HG03159 (cell line): ENCODE measurements at regions not wholly inside any gene's neighbourhood (a gene's known extent, or its start where the extent isn't known, plus 50 kb on each side); places are given as distances from the start of the nearest gene placed in this dataset.
"Not testable (repeated sequence)": the region's sequence is repeated elsewhere in the genome, so short reads cannot be mapped to it uniquely, and the experiment has no call there.

Experiments
- ATAC-seq: cut with Tn5 transposase; IDR thresholded peaks from one replicate; pipeline ENCODE4 v1.9.1; 2021; ENCODE audit warnings: mild to moderate bottlenecking, moderate library complexity; ENCODE audit not compliant: unreplicated experiment

DNA sequence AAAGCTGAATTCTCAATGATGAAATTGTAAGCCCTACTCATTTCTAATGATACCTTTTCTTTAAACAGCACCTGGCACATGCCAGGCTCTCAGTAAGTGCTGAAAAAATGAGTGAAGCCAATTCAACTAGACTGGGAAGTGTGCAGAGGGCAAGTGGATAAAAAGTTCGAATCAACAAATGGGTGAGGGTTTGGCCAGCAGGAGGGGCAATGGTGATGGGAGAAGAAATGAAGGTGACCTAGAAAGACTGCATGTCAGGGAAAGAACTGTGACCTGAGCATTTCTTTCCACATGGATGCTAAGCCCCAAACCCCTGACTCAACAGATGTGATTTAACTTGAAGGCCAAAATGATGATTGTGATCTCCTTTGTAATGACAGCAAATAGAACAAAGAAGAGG, 54.6 kb downstream of the DKK1 start:
- ATAC-seq = no peak

DNA sequence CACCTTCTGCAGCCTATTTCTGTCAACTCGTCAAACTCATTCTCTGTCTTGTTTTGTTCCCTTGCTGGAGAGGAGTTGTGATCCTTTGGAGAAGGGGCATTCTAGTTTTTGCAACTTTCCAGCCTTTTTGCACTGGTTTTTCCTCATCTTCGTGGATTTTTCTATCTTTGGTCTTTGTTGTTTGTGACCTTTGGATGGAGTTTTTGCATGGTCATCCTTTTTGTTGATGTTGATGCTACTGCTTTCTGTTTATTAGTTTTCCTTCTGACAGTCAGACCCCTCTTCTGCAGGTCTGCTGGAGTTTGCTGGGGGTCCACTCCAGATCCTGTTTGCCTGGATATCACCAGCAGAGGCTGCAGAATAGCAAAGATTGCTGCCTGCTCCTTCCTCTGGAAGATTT, 60.1 kb downstream of the DKK1 start:
- not testable (repeated sequence) for ATAC-seq

DNA sequence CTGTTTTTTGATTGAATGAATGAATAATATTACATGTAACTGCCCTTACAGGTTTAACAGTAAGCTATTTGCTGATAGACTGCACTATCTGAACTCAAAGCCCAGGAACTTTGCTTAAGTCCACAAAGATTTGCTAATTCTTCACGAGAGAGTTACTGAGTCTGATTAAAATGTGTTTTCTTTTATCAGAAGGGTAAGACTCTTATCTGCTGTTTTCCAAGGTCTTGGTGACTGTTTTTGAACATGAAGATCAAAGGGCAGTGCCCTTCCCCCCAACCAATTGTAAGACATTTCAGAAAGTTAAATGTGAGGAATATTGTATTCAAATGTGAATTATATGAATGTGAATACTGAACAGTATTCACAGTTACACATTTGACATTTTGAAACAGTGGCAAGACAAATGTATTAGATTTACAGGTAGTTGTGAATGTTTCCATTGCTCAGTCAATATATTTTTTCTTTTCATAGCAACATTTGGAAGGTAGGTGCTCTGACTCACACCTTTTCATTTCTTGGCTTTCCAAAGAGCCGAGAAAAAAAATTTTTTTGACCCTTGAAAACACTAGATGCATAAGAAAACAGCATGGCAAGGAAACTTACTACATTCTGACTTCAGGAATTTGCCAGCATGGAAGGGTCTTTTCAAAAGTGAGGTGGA, 62.7 kb downstream of the DKK1 start:
- no peak for ATAC-seq

DNA sequence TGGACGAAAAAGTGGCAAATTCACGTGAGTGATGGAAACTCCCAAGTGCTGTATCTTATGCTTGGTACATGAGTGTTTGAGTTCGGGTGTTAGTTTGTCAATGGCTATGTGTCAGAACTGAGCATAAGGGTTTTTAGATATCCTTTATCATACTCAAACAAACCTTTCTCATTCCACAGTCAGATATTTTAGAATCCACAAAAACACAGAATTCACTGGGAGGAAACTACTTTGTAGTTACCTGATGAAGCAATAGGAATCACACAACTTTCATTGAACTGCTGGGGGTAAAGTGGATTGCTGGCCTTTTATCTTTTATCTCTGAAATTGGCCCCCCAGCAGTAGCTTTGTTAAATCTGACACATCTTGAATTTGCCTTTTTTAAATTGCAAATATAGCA, 64.0 kb downstream of the DKK1 start:
- no peak for ATAC-seq

DNA sequence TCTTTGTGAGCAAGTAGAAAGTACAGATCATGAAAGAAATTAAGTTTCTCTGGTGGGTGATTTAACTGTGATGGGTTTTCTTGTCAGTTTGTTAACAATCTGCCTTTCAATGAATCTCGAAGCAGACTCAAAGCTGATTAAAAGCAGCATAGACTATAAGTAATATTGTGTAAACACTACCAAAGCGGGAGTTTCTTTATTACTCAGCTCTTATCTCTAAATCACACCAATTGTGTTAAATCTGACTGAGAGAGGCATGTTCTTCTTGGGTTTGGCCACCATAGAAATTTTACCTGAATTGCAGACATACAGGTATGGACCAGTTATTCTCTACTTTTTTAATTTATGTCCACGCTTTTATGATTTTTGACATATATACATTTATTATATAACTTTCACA, 65.2 kb downstream of the DKK1 start:
- ATAC-seq = no peak

DNA sequence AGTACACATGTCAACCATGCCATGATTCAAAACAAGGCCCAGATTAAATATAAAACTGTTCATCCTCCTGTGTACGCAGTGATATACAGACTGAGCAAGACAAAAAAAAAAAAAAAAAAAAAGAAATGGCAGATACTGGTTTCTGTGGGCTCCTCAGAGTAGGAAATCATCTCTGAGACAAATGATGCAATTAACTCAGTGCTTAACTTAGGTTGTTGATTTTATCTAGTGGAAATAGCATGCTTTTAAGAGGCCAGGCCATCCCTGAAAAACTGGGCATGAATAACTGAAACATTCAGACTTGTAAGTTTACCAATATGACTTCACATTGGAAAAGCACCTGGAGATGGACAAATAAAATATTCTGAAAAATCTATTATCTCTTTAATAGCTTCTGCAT, 69.0 kb downstream of the DKK1 start:
- ATAC-seq = no peak

DNA sequence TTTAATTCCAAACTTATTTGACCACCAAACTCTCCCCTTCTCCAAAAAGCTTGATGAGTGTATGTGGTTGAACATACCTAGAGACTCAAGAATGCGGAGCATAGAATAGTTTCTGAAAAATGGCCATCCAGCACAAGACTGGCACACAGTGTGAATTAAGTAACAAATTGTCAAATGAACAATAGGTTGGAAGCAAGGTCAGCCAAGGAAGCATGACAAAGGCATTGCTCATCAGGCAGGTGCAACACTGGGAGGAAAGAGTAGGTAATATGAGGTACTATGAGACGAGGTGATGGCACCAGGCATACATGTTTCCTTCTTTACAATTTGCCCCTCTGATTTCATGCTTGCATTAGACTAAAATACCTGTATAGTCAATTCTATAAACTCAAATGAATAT, 73.7 kb downstream of the DKK1 start:
- no peak for ATAC-seq

DNA sequence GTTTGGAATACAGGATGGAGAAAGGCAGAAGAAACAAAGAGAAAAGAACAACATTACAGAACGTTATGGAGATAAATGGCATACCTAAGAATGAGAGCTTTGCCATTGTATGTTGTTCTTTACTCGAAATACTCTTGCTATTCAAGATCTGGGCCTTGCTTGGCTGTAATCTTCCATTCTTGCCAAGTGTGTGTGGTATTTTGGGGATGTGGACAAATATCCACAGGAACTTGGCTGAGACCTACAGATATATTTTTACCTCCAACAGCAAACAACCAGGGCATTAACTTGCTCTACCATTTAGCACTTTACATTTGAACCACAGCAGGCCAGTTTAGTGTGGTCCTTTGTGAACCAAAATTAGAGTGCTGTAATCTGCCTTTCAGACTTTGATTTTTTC, 76.3 kb downstream of the DKK1 start:
- no peak for ATAC-seq

DNA sequence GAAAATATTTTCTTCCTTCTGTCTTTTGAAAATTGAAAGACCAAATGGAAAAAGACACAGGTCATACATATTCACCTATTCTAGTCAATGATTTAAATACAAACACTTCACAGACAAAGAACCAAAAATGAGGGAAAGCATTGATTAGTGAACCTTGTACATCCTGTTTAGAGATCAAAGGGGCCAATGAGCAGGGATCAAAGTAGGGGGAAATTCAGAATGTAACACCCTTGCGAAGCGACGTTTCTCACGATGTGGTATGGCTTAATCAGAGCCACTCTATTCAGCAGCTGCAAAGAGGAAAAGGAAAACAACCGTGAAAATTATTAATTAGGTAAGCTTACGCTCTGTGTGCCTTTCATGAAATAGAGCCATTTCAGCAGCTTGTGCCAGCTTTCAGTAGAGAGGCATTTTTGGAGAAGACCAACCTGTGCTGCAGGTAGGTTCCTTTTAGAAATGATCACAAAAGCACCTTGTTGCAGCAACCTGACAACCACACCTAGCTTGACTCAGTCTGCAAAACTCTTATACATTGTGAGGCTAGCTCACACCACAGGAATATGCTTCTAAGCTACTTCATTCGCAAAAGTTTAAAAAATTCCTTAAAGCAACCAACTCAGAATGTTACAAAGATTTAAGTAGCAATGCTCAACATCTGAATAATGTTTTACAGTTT, 78.0 kb downstream of the DKK1 start:
- no peak for ATAC-seq

DNA sequence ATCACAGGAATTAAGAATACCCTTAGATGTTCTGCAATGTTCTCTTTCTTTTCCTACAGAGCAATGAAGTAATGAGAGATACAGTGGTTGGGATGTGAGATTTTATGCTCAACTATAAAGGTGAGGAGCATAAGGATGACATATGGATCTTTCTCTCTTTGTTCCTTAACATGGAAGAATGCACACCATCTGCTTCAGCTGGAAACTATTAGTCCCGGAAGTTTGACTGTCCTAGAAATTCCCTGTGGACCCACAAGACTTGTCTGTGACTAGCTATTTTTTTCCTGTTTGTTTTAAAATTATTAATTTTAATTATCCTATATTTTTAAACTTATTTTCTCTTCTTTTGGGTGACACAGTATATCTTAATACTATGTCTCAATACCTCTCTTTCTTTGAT, 80.2 kb downstream of the DKK1 start:
- ATAC-seq = no peak

DNA sequence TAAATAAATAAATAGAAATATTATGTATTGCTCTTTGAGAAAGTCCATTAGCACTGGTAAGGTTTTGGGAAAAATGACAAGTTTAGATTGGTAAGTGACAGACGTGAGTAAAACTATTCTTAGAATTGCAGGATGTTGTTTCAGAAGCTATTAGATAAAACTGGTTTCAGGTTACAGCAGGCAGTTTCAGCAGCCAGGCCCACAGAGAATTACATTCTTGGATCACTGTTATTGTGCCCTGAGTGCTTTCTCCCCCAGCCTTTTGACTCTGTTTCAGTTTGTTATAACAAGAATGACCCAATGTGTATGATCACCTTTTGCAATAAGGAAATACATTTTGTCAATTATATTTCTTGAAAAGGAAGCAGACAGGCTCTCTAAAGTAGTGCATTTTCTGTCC, 86.5 kb downstream of the DKK1 start:
- no peak for ATAC-seq

DNA sequence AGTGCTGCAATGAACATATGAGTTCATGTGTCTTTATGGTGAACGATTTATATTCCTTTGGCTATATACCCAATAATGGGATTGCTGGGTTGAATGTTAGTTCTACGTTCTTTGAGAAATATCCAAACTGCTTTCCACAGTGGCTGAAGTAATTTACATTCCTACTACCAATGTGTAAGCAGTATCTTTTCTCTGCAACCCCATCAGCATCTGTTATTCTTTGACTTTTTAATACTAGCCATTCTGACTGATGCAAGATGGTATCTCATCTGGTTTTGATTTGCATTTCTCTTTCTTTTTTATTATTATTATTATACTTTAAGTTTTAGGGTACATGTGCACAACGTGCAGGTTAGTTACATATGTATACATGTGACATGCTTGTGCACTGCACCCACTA, 89.7 kb downstream of the DKK1 start:
- ATAC-seq = not testable (repeated sequence)

DNA sequence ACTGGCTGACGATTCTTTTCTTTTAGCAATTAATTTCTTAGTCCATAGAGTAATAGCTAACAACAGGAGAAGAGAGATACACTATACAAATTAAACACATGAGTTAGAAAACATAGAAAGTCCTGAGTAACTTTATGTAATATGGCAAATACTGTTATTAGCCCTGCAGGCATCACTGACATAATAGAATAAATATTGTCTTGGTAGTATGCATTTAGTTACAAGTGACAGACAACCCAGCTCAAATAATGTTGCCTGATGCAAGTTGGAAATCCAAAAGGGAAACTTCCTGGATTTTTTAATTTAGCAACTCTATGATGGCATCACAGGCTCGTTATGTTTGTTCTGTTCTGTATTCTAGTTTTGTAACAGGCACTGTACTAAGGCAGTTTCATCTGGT, 95.1 kb downstream of the DKK1 start:
- ATAC-seq = no peak

DNA sequence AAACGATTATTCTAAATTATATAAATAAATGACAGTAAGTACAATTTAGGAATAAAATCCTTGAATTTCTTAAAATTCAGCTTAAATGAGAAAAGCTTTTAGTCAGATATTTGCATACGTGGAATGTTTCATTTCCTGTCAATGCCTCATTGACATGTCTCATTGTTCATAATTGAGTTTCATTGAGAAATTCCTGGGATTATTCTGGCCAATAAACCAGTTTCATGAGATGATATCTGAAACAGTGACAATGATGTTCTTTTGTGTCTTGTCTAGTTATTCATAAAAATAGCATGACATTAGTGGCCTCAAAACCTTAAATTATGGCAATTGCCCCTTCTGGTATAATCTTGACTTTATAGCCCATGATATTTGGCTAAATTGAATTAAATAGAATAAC, 95.8 kb downstream of the DKK1 start:
- ATAC-seq = no peak

DNA sequence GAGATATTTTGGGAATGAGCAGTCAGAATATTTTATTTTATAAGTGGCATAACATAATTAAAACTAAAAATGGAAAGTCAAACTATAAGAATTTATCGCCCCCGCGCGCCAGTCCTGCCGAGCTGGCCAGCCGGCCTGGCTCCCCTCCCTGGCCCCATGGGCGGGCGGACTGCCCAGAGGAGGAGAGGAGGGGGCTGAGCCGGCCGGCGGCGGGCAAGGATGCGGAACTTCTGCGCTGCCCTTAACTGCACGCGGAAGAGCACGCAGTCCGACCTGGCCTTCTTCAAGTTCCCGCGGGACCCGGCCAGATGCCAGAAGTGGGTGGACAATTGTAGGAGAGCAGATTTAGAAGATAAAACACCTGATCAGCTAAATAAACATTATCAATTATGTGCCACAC, 96.8 kb downstream of the DKK1 start:
- ATAC-seq = no peak

DNA sequence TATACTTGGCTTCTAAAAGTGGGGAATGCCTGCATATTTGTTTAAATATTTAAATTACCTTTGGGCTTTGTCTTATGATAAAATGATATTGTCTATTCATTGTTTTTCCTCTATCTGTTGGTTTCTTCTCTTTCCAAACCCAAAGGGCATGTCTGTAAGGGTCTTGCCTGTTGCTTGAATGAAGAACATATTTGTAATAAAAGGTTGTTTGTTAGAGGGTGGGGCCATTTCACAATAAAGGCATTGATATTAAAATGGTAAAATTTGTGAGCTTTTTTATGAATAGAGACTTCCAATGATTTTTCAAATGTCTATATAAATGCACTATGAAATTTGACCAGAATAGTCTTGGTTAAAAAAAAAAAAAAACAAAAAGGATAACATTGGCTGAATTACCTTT, 105.2 kb downstream of the DKK1 start:
- ATAC-seq = no peak

DNA sequence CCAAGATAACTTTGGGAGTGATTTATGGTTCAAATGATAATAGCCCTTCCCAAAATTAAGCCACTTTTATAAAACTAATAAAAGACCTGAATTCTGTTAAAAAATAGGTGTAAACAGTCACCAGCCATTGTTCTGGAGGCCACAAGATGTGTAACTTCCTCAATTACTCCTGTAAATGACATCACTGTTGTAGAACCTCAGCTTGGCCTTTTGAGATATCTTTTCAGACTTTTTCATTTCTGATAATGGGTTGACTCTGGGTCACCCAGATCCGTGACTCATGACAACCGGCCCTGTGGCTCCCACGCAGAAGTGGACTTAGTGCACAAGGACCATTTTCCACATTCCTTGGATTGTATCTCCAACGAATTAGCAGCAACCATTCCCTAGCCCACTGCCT, 106.6 kb downstream of the DKK1 start:
- ATAC-seq = no peak

DNA sequence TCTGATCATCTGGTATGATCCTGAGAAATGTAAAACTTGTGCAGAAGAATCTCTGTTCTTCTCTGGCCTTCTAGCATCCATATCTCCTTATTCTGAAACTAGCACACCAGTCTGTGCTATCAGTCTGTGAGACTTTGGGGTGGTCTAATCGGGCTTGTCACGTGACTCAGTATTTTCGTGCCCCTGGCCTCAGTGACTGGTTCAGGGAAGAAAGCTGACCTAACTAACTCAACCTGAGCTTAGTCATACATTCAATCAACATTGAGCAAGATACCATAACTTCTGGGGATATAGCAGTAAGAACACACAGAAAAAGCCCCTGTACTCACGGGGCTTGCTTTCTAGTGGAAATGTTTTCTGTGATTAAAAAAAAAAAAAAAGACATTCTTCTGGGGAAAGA, 109.3 kb downstream of the DKK1 start:
- no peak for ATAC-seq

DNA sequence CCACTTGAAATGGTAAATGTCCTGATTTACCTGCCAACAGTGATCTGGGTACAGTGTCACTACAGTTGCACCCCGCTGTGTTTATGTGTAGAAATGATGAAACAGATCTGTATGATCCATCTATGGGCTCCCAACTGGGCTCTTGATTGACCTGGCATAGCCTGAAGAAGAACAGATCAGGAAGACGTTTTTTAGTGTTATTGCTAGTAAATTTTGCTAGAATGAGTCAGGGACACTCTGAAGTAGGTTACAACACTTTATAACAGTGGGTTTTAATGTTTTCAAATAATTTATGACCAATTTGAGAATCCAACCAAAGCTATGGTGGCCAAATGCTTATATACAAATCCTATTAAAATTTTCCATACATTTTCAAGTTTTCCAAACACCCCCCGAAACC, 110.3 kb downstream of the DKK1 start:
- no peak for ATAC-seq

DNA sequence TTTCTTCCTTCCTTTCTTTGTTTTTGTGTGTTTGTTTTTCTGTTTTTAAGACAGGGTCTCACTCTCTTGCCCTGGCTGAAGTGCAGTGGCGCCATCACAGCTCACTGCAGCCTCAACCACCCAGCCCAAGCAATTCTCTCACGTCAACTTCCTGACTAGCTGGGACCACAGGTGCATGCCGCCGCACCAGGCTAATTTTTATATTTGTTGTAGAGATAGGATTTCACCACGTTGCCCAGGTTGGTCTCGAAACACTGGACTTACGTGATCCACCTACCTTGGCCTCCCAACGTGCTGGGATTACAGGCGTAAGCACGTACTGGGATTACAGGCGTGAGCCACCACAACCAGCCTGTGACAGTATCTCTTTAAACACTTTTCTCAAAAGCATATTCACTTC, 120.7 kb downstream of the DKK1 start:
- ATAC-seq = no peak

DNA sequence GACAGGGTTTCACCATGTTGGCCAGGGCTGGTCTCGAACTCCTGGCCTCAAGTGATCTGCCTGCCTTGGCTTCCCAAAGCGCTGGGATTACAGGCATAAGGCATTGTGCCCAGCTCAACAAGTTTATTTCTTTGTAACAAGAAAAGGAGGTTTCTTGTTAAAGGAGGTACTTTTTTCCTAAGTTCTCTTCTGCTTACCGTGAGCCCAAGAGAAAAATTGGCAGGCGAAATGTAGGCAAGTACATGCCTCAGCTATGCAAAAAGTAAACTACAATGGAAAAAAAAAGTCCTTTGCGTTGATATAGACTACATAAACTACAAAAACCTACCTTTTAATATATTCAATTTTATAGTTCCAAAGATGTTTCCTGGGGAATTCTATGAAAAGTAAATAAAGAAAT, 122.6 kb downstream of the DKK1 start:
- no peak for ATAC-seq

DNA sequence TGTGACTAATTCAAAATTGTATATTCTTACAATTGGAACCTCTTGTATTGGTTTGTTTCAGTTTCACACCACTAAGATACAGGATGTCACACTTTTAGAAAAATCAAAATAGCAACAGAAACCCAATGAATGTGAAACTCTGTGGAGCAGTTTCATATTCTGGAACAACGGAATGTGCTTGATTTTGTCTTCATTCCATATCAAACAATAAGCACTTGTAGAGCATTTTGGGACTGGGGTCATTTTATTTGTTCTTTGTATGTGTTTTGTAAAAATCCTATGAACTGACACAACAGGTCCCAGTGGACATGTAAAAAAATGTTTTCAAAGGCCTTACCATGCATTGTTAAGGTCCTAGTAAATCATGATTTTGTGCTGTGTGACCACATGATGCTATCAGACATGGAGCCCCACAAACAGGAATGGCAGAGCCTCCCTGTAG, 123.1 kb downstream of the DKK1 start:
- ATAC-seq = peak; percentile 90

DNA sequence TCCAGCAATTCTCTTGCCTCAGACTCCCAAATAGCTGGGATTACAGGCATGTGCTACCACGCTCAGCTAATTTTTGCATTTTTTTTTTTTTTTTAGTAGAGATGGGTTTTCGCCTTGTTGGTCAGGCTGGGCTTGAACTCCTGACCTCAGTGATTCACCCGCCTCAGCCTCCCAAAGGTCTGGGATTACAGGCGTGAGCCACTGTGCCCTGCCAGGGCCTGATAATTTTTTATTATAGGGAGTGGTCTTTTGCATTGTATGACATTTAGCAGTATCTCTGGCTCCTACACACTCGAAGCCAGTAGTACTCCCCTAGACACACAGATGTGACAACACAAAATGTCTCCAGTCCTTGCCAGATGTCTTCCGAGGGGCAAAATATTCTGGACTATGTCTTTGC, 124.0 kb downstream of the DKK1 start:
- ATAC-seq = no peak
